Right lobe of liver (tissue), 6 donors: ENCODE measurements at regions not wholly inside any gene's neighbourhood (a gene's known extent, or its start where the extent isn't known, plus 50 kb on each side); places are given as distances from the start of the nearest gene placed in this dataset.

ENCODE experiments used
- ATAC-seq, 4 donors: fragments of 200-7000 bp; cut with Tn5 transposase; one replicate each; pipeline ENCODE4 v1.9.1; 2020; ENCODE audit warnings: mild to moderate bottlenecking in 4 of 4, moderate library complexity in 4 of 4
- DNase-seq, 3 donors: peaks; one replicate each; pipeline ENCODE4 v3.0.0-alpha.2; 2020
- H3K27ac ChIP-seq, 3 donors: fragments of 200-600 bp; one replicate each; pipeline ENCODE4 v1.8.0; 2022
- H3K27me3 ChIP-seq, 2 donors: fragments of 200-600 bp; one replicate each; pipeline ENCODE4 v1.8.0; 2022
- H3K36me3 ChIP-seq, 4 donors: fragments of 200-600 bp; sonication (generic) in 1 of 4; one replicate each; pipeline versions ENCODE4 v1.5.1 to v1.8.0; 2017 to 2022; ENCODE audit warnings: control low read depth in 1 of 4
- H3K4me1 ChIP-seq, 4 donors: fragments of 200-600 bp; sonication (generic) in 1 of 4; one replicate each; pipeline versions ENCODE4 v1.5.1 to v1.8.0; 2017 to 2022; ENCODE audit warnings: control low read depth in 1 of 4
- H3K4me3 ChIP-seq, 3 donors: fragments of 200-600 bp; one replicate each; pipeline ENCODE4 v1.8.0; 2022
- H3K9me3 ChIP-seq, 4 donors: fragments of 200-600 bp; sonication (generic) in 1 of 4; one replicate each; pipeline versions ENCODE4 v1.5.1 to v1.8.0; 2017 to 2022; ENCODE audit warnings: control low read depth in 1 of 4
- POLR2A ChIP-seq: fragments of 450-650 bp; IDR thresholded peaks from one replicate; pipeline ENCODE4 v1.6.1; 2017; ENCODE audit warnings: antibody characterized with exemption, mild to moderate bottlenecking
- WGBS: methylation state at CpG from one replicate; pipeline ENCODE4 v1.1.6; 2018; ENCODE audit warnings: low coverage, low lambda C conversion rate; ENCODE audit not compliant: insufficient coverage; ENCODE audit errors: missing lambda C conversion rate; 5-methylcytosine and 5-hydroxymethylcytosine counted together
- intact Hi-C, 2 donors: fragments of 100-400 bp; cut with DNase I; formaldehyde crosslinking; loops; one replicate each; pipeline versions ENCODE4 v1.11.2 to v1.14.1; 2022
- TF ChIP-seq, protein P1 (sequence below), 4 donors: fragments of 200-600 bp in 3 of 4; fragments of 450-650 bp in 1 of 4; IDR thresholded peaks; one replicate each; pipeline versions ENCODE4 v1.5.1 to v1.8.0; 2016 to 2022; ENCODE audit warnings: antibody characterized with exemption in 4 of 4, mild to moderate bottlenecking in 2 of 4
- donor health status: DM: no; HTN: yes; CAD: no.
- donor health status: DM: no; HTN: no; CAD: no.
- donor health status: DM: no; HTN: no; CAD: no.
- donor health status: DM: no; HTN: yes; CAD: no.
- donor health status: DM: no; HTN: yes; CAD: no.

DNA sequence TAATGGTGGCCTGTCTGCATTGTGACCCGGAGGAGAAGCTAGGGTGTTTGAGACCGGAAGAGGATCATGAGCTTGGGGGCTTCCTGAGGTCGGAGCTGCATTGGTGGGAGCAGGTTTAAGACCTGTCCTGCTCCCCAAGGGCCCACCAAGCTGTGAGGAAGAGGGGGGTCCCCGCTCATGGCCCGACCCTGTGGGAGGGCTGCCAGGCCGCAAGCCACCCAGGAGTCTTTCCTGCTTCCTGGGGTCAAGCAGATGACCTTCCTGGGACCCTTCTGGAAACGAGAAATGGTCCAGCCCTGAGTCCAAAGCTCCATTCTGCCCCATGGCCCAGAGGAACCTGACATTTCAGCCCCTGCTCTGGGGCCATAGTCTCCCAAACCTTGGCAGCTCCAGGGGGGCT, 61.5 kb upstream of the RNU6ATAC start:
- intact Hi-C loops = no loop called here
- Histone ChIP-seq H3K27ac (peak overlapping the region; percentile 6 to 100 (median 51)), H3K9me3 (no peaks in the 10 kb centered on the region), H3K4me1 (peaks cover 0 to 91% (median 21%) of the 10 kb centered on the region in 4 donors), H3K4me3 (no peak overlapping the region), H3K27me3 (no peaks in the 10 kb centered on the region), H3K36me3 (no peaks in the 10 kb centered on the region)
- ATAC-seq = no peak
- TF ChIP-seq, protein P1, sequence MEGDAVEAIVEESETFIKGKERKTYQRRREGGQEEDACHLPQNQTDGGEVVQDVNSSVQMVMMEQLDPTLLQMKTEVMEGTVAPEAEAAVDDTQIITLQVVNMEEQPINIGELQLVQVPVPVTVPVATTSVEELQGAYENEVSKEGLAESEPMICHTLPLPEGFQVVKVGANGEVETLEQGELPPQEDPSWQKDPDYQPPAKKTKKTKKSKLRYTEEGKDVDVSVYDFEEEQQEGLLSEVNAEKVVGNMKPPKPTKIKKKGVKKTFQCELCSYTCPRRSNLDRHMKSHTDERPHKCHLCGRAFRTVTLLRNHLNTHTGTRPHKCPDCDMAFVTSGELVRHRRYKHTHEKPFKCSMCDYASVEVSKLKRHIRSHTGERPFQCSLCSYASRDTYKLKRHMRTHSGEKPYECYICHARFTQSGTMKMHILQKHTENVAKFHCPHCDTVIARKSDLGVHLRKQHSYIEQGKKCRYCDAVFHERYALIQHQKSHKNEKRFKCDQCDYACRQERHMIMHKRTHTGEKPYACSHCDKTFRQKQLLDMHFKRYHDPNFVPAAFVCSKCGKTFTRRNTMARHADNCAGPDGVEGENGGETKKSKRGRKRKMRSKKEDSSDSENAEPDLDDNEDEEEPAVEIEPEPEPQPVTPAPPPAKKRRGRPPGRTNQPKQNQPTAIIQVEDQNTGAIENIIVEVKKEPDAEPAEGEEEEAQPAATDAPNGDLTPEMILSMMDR (IDR thresholded peaks at IDR 0.05) = no peak
- no peak for TF ChIP-seq POLR2A
- no peak for DNase-seq
- 73% methylated on average over 2 of the region's 7 CpGs for WGBS

DNA sequence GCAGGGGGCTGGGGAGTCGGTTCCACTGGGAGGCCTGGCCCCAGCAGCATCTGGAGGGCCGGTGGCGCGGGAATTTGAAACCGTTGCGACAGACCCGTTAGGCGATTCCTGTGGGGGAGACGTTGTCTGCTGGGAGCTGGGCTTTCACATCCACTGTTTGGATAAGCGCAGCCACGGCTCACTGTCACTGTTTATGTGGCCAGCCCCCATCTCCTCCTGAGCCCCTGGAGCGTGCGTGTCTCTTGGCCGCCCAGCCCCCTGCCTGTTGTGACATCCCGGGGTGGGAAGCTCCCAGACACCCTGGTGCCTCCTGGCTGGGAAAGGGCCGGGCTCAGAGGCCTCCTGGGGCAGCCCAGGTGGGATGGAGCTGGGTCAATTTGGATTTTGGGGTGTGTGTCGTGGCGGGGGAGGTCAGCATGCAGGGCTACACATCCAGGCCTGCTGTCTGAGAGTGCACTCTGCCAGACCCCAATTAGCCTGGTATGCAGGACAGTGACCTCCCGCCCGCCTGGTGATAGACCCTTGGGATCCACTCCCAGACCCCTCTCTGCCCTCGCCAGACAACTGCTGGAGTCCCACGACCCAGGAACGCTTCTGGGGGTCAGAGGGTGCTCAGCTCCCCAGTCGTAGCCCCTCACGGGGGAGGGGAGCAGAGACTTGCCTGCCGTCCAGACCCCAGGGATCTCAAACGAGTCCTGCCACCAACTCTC, 62.0 kb upstream of the RNU6ATAC start:
- DNase-seq = peak; percentile 57 to 95 (median 74)
- Histone ChIP-seq H3K9me3 (no peaks in the 10 kb centered on the region), H3K4me3 (no peak overlapping the region), H3K27me3 (no peaks in the 10 kb centered on the region), H3K4me1 (peaks cover 0 to 92% (median 23%) of the 10 kb centered on the region in 4 donors), H3K36me3 (no peaks in the 10 kb centered on the region), H3K27ac (peak overlapping the region; percentile 6 to 100 (median 51))
- TF ChIP-seq POLR2A = no peak
- TF ChIP-seq, protein P1 (IDR thresholded peaks at IDR 0.05) = no peak
- 68% methylated on average over 4 of the region's 27 CpGs for WGBS
- ATAC-seq = peak in 3 of 4 donors; percentile 36 to 71 (median 51)
- intact Hi-C loops = no loop called here

DNA sequence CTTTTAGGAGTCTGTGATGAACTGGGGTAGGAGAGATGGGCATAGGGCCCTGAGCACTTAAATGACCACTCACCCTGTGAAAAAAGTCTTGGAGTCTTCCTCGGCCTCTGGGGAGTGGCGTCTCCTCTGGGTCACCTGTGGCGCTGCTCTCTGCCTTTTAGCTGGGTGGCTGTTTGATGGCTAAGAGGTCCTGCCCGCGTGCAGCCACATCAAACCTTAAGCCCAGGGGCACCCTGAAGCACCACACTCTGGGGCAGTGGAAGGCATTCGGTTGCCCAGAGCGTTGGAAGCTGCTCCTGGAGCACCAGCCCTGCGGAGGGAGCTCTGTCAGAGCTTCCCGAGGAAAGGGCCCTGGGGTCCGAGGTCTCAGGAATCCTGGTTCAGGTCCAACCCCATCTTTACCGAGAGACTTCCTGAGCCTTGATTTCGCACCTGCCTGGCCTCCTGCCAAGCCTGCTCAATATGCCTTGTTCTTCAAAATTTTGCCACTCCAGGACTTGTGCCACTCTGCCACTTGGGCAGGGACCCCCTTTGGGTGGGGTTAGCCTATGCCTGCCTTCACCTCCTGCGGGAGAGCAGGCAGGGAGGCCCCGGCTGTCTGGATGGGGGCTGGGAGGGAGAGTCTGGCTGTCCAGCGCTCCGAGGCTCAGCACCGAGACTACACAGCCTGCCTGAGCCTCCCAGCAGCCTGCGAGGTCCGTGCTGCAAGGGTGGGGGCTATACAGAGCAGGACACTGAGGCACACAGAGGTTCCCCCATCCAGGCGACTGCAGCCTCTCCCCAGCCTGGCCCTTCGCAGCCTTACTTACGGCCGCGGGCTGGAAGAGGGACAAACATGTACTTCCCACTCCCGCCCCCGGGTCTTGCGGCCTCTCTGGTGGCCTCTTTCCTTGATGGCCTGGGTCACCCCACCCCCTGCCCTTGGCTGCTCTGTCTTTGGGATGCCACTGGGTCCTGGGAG, 63.4 kb upstream of the RNU6ATAC start:
- Histone ChIP-seq H3K4me1 (peaks cover 0 to 94% (median 23%) of the 10 kb centered on the region in 4 donors), H3K4me3 (no peak overlapping the region), H3K36me3 (no peaks in the 10 kb centered on the region), H3K9me3 (no peaks in the 10 kb centered on the region), H3K27ac (peak overlapping the region in 1 of 3 donors; percentile 100), H3K27me3 (no peaks in the 10 kb centered on the region)
- 40% methylated on average over 1 of the region's 27 CpGs for WGBS
- peak in 1 of 3 donors; percentile 52 for DNase-seq
- no peak for ATAC-seq
- TF ChIP-seq, protein P1 (IDR thresholded peaks at IDR 0.05) = no peak
- no peak for TF ChIP-seq POLR2A
- intact Hi-C loops = no loop called here

DNA sequence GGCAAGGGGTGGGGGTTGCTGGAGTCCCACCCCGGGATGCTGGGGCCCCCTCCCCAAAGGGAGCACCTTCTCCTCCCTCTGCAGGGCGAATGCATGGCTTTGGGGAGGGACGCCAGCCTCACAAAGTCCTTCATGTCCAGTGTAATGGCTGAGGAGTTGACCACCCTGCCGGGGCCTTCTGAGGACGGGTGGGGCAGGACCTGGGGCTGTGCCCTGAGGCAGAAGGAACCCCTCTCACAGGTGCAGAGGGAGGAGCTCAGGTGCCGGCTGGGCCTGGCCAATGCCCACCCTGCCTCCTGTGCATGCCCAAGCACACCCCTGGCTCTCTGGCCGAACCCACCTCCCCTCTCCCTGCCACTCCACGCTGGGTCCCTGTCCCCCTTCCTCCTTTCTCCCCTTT, 64.3 kb upstream of the RNU6ATAC start:
- intact Hi-C loops = no loop called here
- Histone ChIP-seq H3K4me3 (no peak overlapping the region), H3K36me3 (no peaks in the 10 kb centered on the region), H3K4me1 (peaks cover 0 to 94% (median 25%) of the 10 kb centered on the region in 4 donors), H3K27ac (peak overlapping the region in 1 of 3 donors; percentile 100), H3K27me3 (no peaks in the 10 kb centered on the region), H3K9me3 (no peaks in the 10 kb centered on the region)
- TF ChIP-seq POLR2A = no peak
- TF ChIP-seq, protein P1 (IDR thresholded peaks at IDR 0.05) = no peak
- no peak for DNase-seq
- no CpG with 5 or more reads among the region's 8 CpGs for WGBS
- no peak for ATAC-seq
